ENCODE measurements at regions not wholly inside any gene's neighbourhood (a gene's known extent, or its start where the extent isn't known, plus 50 kb on each side); places are given as distances from the start of the nearest gene placed in this dataset.

DNA sequence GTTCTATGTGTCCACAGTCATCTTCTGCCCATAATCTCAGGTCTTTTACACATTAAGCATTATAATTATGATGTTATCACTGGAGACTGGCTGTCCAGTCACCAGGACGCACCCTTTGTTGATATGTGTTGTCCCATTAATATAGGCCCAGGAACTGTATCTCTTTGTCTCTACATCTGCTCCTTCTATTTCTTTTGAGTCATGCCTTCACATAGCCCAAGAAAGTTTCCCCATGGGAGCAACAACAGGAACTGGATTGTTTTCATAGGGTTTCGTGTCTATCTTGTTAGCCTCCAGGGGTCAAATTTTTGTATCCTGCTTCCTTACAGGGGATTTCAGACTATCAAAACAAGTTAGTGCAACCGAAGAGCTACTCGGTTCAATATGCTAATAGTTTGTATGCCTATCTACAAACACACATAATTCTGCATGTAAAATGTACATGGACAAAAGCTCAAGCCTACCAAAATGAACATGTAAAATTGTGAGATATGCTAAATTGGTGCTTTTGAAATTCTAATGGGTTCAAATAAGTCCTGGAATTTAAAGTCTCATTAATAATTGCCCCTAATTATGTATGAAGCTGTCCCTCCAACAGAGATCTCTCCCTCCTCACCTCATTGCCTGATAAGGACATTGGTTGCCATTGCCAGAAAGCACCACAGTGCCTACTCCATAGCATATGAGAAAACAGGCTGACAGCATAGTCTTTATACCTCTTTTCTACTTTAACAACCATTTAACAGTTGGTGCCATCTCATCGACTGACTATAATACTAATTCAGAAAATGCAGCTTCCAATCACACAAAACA, 99.8 kb upstream of the DIO2 start:
- H3K4me3 ChIP-seq (IDR thresholded peaks at IDR 0.05; ENCODE audit: insufficient read depth, low read depth, low read length), result no peak overlapping the region
- no peak overlapping the region for H3K27ac ChIP-seq
- H2AFZ ChIP-seq (ENCODE audit: low read depth), result no peak overlapping the region
- TF ChIP-seq, protein P1, sequence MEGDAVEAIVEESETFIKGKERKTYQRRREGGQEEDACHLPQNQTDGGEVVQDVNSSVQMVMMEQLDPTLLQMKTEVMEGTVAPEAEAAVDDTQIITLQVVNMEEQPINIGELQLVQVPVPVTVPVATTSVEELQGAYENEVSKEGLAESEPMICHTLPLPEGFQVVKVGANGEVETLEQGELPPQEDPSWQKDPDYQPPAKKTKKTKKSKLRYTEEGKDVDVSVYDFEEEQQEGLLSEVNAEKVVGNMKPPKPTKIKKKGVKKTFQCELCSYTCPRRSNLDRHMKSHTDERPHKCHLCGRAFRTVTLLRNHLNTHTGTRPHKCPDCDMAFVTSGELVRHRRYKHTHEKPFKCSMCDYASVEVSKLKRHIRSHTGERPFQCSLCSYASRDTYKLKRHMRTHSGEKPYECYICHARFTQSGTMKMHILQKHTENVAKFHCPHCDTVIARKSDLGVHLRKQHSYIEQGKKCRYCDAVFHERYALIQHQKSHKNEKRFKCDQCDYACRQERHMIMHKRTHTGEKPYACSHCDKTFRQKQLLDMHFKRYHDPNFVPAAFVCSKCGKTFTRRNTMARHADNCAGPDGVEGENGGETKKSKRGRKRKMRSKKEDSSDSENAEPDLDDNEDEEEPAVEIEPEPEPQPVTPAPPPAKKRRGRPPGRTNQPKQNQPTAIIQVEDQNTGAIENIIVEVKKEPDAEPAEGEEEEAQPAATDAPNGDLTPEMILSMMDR (conservative IDR thresholded peaks at IDR 0.05; ENCODE audit: low read depth, low read length), result no peak
- H4K20me1 ChIP-seq (ENCODE audit: insufficient read depth), result no peaks in the 10 kb centered on the region
- H3K4me1 ChIP-seq (ENCODE audit: low read depth, poor library complexity, severe bottlenecking), result no peaks in the 10 kb centered on the region
- H3K9ac ChIP-seq, result no peak overlapping the region
- no peaks in the 10 kb centered on the region for H3K27me3 ChIP-seq (ENCODE audit: insufficient read depth, low read depth)
- H3K36me3 ChIP-seq (ENCODE audit: insufficient read depth), result no peaks in the 10 kb centered on the region
- no peak overlapping the region for H3K4me2 ChIP-seq
- H3K79me2 ChIP-seq (ENCODE audit: insufficient read depth, low read depth), result no peaks in the 10 kb centered on the region

DNA sequence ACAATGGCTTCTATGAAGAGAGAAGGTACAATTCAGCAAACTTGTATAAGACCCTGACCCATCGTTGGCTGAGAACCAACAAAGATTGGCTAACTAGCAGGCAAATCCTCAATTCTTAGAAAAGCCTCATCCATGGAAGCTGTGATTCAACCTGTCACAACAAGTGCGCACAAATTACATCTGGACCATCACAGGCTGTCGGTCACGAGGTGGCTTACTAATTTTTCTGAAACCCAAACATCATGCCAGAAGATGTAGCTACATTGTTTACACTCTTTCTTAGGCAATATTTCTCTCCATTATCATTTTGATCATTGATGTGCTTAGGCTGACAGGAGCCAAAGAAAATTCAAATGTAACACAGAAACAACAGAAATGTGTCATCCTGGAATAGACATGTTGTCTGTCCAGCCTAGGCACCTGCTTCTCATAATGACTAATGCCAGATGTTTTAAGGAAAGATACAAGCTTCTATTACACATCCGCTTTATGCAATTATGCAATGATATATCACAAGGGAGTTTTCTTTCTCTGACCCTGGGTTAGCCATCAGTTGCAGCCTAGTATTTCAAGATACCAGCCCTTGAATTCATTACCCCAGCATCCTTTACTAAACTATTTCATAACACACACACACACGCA, 92.9 kb upstream of the DIO2 start:
- Histone ChIP-seq H2AFZ (ENCODE audit: low read depth) (no peak overlapping the region), H3K4me2 (no peak overlapping the region), H3K79me2 (ENCODE audit: insufficient read depth, low read depth) (no peaks in the 10 kb centered on the region), H3K27ac (no peak overlapping the region), H3K9ac (no peak overlapping the region), H4K20me1 (ENCODE audit: insufficient read depth) (no peaks in the 10 kb centered on the region), H3K4me3 (IDR thresholded peaks at IDR 0.05; ENCODE audit: insufficient read depth, low read depth, low read length) (no peak overlapping the region), H3K36me3 (ENCODE audit: insufficient read depth) (no peaks in the 10 kb centered on the region), H3K4me1 (ENCODE audit: low read depth, poor library complexity, severe bottlenecking) (no peaks in the 10 kb centered on the region), H3K27me3 (ENCODE audit: insufficient read depth, low read depth) (no peaks in the 10 kb centered on the region)
- TF ChIP-seq, protein P1 (conservative IDR thresholded peaks at IDR 0.05; ENCODE audit: low read depth, low read length), result no peak

DNA sequence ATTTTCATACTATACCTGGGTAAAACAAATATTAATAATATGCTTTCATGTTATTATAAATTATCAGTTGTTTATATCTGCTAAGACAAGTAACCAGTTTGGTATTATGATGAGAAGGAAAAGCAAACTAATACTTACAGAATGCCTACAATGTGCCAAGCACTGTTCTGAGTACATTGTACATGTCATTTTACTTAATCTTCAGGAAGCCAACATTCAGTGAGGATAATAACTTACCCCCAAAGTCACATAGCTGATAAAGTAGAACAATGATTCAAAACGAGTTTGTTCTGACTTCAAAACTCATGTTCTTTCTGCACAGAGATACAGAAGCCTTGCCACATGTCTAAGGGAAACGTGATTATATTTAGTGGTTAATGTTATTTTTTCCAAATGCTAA, 89.0 kb upstream of the DIO2 start:
- no peak overlapping the region for H3K4me3 ChIP-seq (IDR thresholded peaks at IDR 0.05; ENCODE audit: insufficient read depth, low read depth, low read length)
- H3K79me2 ChIP-seq (ENCODE audit: insufficient read depth, low read depth), result no peaks in the 10 kb centered on the region
- no peak overlapping the region for H2AFZ ChIP-seq (ENCODE audit: low read depth)
- H3K4me2 ChIP-seq, result no peak overlapping the region
- TF ChIP-seq, protein P1 (conservative IDR thresholded peaks at IDR 0.05; ENCODE audit: low read depth, low read length), result no peak
- no peak overlapping the region for H3K9ac ChIP-seq
- no peaks in the 10 kb centered on the region for H4K20me1 ChIP-seq (ENCODE audit: insufficient read depth)
- H3K4me1 ChIP-seq (ENCODE audit: low read depth, poor library complexity, severe bottlenecking), result no peaks in the 10 kb centered on the region
- no peaks in the 10 kb centered on the region for H3K27me3 ChIP-seq (ENCODE audit: insufficient read depth, low read depth)
- H3K36me3 ChIP-seq (ENCODE audit: insufficient read depth), result no peaks in the 10 kb centered on the region
- H3K27ac ChIP-seq, result no peak overlapping the region

DNA sequence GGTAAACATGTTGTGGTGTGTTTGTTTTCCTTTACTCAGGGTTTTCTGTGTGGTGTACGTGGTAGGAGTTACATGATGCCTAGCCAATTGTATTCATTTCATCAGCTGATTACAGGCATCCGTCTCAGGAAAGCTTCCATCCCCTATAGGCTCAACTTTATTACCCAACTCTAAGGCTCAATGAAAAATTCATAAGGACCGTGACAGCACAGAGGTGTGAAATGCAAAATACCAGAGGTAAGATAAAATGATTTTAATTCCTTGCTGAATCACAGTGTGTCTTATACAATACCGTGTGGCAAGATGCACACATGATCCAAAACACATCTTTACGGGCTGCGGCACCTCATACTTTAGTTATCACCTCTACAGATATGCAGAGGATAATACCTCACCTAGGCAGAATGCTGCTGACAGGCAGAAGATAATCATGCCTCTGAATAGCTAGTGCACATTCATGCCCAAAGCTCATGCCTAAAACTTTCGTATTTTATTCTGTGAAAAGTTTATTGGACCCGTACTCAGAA, 87.2 kb upstream of the DIO2 start:
- H3K36me3 ChIP-seq (ENCODE audit: insufficient read depth), result no peaks in the 10 kb centered on the region
- no peaks in the 10 kb centered on the region for H4K20me1 ChIP-seq (ENCODE audit: insufficient read depth)
- no peak overlapping the region for H3K27ac ChIP-seq
- H2AFZ ChIP-seq (ENCODE audit: low read depth), result no peak overlapping the region
- no peaks in the 10 kb centered on the region for H3K27me3 ChIP-seq (ENCODE audit: insufficient read depth, low read depth)
- H3K4me1 ChIP-seq (ENCODE audit: low read depth, poor library complexity, severe bottlenecking), result no peaks in the 10 kb centered on the region
- H3K79me2 ChIP-seq (ENCODE audit: insufficient read depth, low read depth), result no peaks in the 10 kb centered on the region
- no peak overlapping the region for H3K4me3 ChIP-seq (IDR thresholded peaks at IDR 0.05; ENCODE audit: insufficient read depth, low read depth, low read length)
- no peak overlapping the region for H3K9ac ChIP-seq
- no peak overlapping the region for H3K4me2 ChIP-seq
- TF ChIP-seq, protein P1 (conservative IDR thresholded peaks at IDR 0.05; ENCODE audit: low read depth, low read length), result no peak
